GM10266 (cell line): ENCODE measurements at regions not wholly inside any gene's neighbourhood (a gene's known extent, or its start where the extent isn't known, plus 50 kb on each side); places are given as distances from the start of the nearest gene placed in this dataset.

Experiments
- DNase-seq: peaks from one replicate; pipeline ENCODE4 v3.0.0; 2012; ENCODE audit errors: extremely low spot score
- CTCF ChIP-seq: IDR thresholded peaks from 2 replicates; pipeline ENCODE4 v1.5.1; 2012; ENCODE audit warnings: mild to moderate bottlenecking, low read depth; ENCODE audit not compliant: control insufficient read depth, insufficient read depth; ENCODE audit errors: missing control alignments

GRCh38 chrX:137982472-137983172 lies 416.7 kb downstream of the ZIC3 start:
- no peak for DNase-seq
- no peak for TF ChIP-seq CTCF

GRCh38 chrX:137988470-137988869 lies 422.5 kb downstream of the ZIC3 start:
- no peak for DNase-seq
- TF ChIP-seq CTCF = no peak

- no peak for DNase-seq
- no peak for TF ChIP-seq CTCF
Measured at GRCh38 chrX:137998619-137999018, 432.7 kb downstream of the ZIC3 start.

- DNase-seq = no peak
- no peak for TF ChIP-seq CTCF
Measured at GRCh38 chrX:137999071-137999470, 433.1 kb downstream of the ZIC3 start.

- DNase-seq = no peak
- no peak for TF ChIP-seq CTCF
Measured at GRCh38 chrX:137999552-137999951, 433.6 kb downstream of the ZIC3 start.

- no peak for TF ChIP-seq CTCF
- no peak for DNase-seq
Measured at GRCh38 chrX:138001226-138001625, 435.3 kb downstream of the ZIC3 start.

- no peak for DNase-seq
- no peak for TF ChIP-seq CTCF
Measured at GRCh38 chrX:138006180-138006579, 440.3 kb downstream of the ZIC3 start.
